ENCODE measurements at regions not wholly inside any gene's neighbourhood (a gene's known extent, or its start where the extent isn't known, plus 50 kb on each side); places are given as distances from the start of the nearest gene placed in this dataset.

DNA sequence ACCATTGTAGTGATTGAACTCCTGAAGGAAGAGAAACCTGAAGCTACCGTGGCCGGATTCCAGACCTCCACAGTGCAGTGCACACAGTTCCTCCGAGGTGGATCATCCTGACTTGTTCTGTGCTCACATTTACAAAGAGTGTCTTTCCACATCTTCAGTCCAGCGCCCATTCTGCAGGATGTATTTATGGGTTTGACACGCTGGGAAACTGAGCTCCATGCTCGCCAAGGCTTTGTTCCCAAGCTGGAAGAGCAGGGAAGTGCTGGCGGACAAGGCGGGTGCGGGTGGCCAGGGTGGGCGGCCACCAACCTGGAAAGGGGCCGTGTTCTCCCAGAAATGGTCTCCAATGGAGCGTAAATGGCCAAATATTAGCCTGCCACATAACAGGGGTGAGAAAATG is 227.9 kb downstream of the IRF8 start:
- no peak for DNase-seq
- Histone ChIP-seq H3K27me3 (peaks cover 3 to 65% (median 30%) of the 10 kb centered on the region in 7 donors), H3K27ac (no peak overlapping the region), H3K36me3 (no peaks in the 10 kb centered on the region), H3K4me1 (no peaks in the 10 kb centered on the region), H3K9me3 (no peaks in the 10 kb centered on the region), H3K4me3 (no peak overlapping the region)
- TF ChIP-seq, protein P1, sequence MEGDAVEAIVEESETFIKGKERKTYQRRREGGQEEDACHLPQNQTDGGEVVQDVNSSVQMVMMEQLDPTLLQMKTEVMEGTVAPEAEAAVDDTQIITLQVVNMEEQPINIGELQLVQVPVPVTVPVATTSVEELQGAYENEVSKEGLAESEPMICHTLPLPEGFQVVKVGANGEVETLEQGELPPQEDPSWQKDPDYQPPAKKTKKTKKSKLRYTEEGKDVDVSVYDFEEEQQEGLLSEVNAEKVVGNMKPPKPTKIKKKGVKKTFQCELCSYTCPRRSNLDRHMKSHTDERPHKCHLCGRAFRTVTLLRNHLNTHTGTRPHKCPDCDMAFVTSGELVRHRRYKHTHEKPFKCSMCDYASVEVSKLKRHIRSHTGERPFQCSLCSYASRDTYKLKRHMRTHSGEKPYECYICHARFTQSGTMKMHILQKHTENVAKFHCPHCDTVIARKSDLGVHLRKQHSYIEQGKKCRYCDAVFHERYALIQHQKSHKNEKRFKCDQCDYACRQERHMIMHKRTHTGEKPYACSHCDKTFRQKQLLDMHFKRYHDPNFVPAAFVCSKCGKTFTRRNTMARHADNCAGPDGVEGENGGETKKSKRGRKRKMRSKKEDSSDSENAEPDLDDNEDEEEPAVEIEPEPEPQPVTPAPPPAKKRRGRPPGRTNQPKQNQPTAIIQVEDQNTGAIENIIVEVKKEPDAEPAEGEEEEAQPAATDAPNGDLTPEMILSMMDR (IDR thresholded peaks at IDR 0.05), result no peak
- intact Hi-C loops (cut with DNase I), result no loop called here
- ATAC-seq, result no peak
- WGBS, 2 donors, result 91 to 92% methylated on average over 12 of the region's 12 CpGs

DNA sequence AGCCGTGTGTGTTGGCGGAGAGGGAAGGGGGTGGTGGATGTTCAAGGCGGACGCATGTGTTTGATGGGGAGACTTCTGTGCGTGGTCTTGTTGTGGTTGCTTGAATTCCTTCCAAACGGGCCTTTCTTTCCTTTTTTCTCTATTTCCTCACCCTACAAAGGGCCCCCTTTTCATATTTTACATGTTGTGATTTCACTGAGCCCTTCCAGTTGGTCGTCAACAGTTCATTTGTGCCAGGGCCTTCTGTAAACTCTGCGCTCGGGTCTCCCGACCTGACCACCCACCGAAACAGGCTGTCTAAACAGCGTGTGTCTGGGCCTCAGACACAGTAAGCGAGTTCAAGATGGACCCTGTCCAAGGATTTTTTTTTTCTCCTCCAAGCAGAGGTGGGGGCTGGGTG is 228.4 kb downstream of the IRF8 start:
- DNase-seq, result no peak
- intact Hi-C loops (cut with DNase I), result no loop called here
- Histone ChIP-seq H3K27me3 (peaks cover 3 to 60% (median 25%) of the 10 kb centered on the region in 7 donors), H3K36me3 (no peaks in the 10 kb centered on the region), H3K4me1 (no peaks in the 10 kb centered on the region), H3K9me3 (no peaks in the 10 kb centered on the region), H3K4me3 (no peak overlapping the region), H3K27ac (no peak overlapping the region)
- no peak for ATAC-seq
- 82 to 88% methylated on average over 13 of the region's 13 CpGs for WGBS, 2 donors
- TF ChIP-seq, protein P1 (IDR thresholded peaks at IDR 0.05), result no peak

- H3K36me3 ChIP-seq, result no peaks in the 10 kb centered on the region
- 89 to 96% methylated on average over 9 of the region's 9 CpGs for WGBS, 2 donors
- H3K4me1 ChIP-seq, result no peaks in the 10 kb centered on the region
- no peak for DNase-seq
- intact Hi-C loops (cut with DNase I), result no loop called here
- TF ChIP-seq, protein P1 (IDR thresholded peaks at IDR 0.05), result no peak
- no peaks in the 10 kb centered on the region for H3K9me3 ChIP-seq
- peaks cover 0 to 51% (median 16%) of the 10 kb centered on the region in 7 donors for H3K27me3 ChIP-seq
- ATAC-seq, result no peak
- no peak overlapping the region for H3K27ac ChIP-seq
- no peak overlapping the region for H3K4me3 ChIP-seq
Measured at GRCh38 chr16:86128246-86128645, 229.3 kb downstream of the IRF8 start.

DNA sequence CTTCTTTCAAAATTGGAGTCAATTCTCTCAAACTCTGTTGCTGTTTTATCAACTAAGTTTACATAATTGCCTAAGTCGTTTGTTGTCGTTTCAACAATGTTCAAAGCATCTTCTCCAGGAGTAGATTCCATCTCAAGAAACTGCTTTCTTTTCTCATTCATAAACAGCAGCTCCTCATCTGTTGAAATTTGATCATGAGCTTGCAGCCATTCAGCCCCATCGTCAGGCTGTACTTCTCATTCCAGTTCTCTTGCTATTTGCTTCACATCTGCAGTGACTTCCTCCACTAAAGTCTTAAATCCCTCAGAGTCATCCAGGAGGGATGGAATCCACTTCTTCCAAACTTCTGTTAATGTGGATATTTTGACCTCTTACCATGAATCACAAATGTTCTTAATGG is 230.6 kb downstream of the IRF8 start:
- Histone ChIP-seq H3K27ac (no peak overlapping the region), H3K27me3 (peaks cover 0 to 40% (median 10%) of the 10 kb centered on the region in 7 donors), H3K36me3 (no peaks in the 10 kb centered on the region), H3K4me3 (no peak overlapping the region), H3K9me3 (no peaks in the 10 kb centered on the region), H3K4me1 (no peaks in the 10 kb centered on the region)
- DNase-seq (no peak), ATAC-seq (no peak)
- TF ChIP-seq, protein P1 (IDR thresholded peaks at IDR 0.05), result no peak
- 57 to 63% methylated on average over 3 of the region's 3 CpGs for WGBS, 2 donors
- intact Hi-C loops (cut with DNase I), result no loop called here

Data from heart right ventricle (tissue), 16 donors.